H9 (cell line): ENCODE measurements at regions not wholly inside any gene's neighbourhood (a gene's known extent, or its start where the extent isn't known, plus 50 kb on each side); places are given as distances from the start of the nearest gene placed in this dataset.
A peak's percentile ranks its signal among the peaks of the same experiment; 100 is the strongest.

Experiments
- DNase-seq: peaks from one replicate; pipeline ENCODE4 v3.0.0-alpha.2; 2017
- H2AFZ ChIP-seq: one replicate; pipeline ENCODE4 v1.6.1; 2013; ENCODE audit warnings: mild to moderate bottlenecking, low read length, control low read depth, moderate library complexity
- H2AK5ac ChIP-seq: 2 replicates; pipeline ENCODE4 v1.6.1; 2013; ENCODE audit warnings: low read length, control low read depth, mixed read lengths; ENCODE audit not compliant: insufficient read length
- H2BK120ac ChIP-seq: one replicate; pipeline ENCODE4 v1.6.1; 2013; ENCODE audit warnings: low read depth, mild to moderate bottlenecking, low read length, control low read depth, inconsistent platforms; ENCODE audit not compliant: poor library complexity, severe bottlenecking
- H2BK12ac ChIP-seq: 2 replicates; pipeline ENCODE4 v1.6.1; 2013; ENCODE audit warnings: low read length, control low read depth, mixed read lengths, low read depth; ENCODE audit not compliant: insufficient read length
- H2BK15ac ChIP-seq: 2 replicates; pipeline ENCODE4 v1.6.1; 2013; ENCODE audit warnings: low read depth, low read length, control low read depth
- H2BK20ac ChIP-seq: one replicate; pipeline ENCODE4 v1.6.1; 2013; ENCODE audit warnings: low read depth, mild to moderate bottlenecking, low read length, control low read depth, inconsistent platforms; ENCODE audit not compliant: poor library complexity, severe bottlenecking
- H2BK5ac ChIP-seq: 2 replicates; pipeline ENCODE4 v1.6.1; 2013; ENCODE audit warnings: low read length, control low read depth, mixed read lengths; ENCODE audit not compliant: insufficient read length
- H3K14ac ChIP-seq: 2 replicates; pipeline ENCODE4 v1.6.1; 2013; ENCODE audit warnings: low read length, control low read depth; ENCODE audit not compliant: insufficient read depth
- H3K18ac ChIP-seq: 2 replicates; pipeline ENCODE4 v1.6.1; 2013; ENCODE audit warnings: low read depth, mild to moderate bottlenecking, mixed read lengths, low read length, control low read depth; ENCODE audit not compliant: insufficient read length
- H3K23ac ChIP-seq: 2 replicates; pipeline ENCODE4 v1.6.1; 2013; ENCODE audit warnings: low read length, control low read depth, mixed read lengths, low read depth; ENCODE audit not compliant: insufficient read length
- H3K23me2 ChIP-seq: 2 replicates; pipeline ENCODE4 v1.6.1; 2013; ENCODE audit warnings: low read depth, mild to moderate bottlenecking, mixed read lengths, low read length, control low read depth; ENCODE audit not compliant: insufficient read length, poor library complexity, severe bottlenecking
- H3K27ac ChIP-seq: 2 replicates; pipeline ENCODE4 v1.5.1; 2013; ENCODE audit warnings: low read length, control low read depth, mixed read lengths, low read depth; ENCODE audit not compliant: insufficient read length
- H3K27me3 ChIP-seq: 2 replicates; pipeline ENCODE4 v1.6.1; 2013; ENCODE audit warnings: low read length, control low read depth, inconsistent platforms; ENCODE audit not compliant: insufficient read depth
- H3K4ac ChIP-seq: 2 replicates; pipeline ENCODE4 v1.6.1; 2013; ENCODE audit warnings: low read depth, mild to moderate bottlenecking, control low read depth, inconsistent platforms, low read length, moderate library complexity
- H3K4me1 ChIP-seq: 2 replicates; pipeline ENCODE4 v1.6.1; 2013; ENCODE audit warnings: low read length, control low read depth, inconsistent platforms; ENCODE audit not compliant: insufficient read depth
- H3K4me2 ChIP-seq: 2 replicates; pipeline ENCODE4 v1.6.1; 2013; ENCODE audit warnings: low read length, control low read depth, mixed read lengths; ENCODE audit not compliant: insufficient read length, insufficient read depth
- H3K56ac ChIP-seq: 2 replicates; pipeline ENCODE4 v1.6.1; 2013; ENCODE audit warnings: low read depth, mild to moderate bottlenecking, mixed read lengths, low read length, control low read depth; ENCODE audit not compliant: insufficient read length
- H3K79me1 ChIP-seq: 2 replicates; pipeline ENCODE4 v1.6.1; 2013; ENCODE audit warnings: low read depth, mild to moderate bottlenecking, moderate library complexity, low read length, control low read depth, inconsistent platforms; ENCODE audit not compliant: insufficient read depth, poor library complexity, severe bottlenecking
- H3K79me2 ChIP-seq: 2 replicates; pipeline ENCODE4 v1.6.1; 2013; ENCODE audit warnings: low read length, control low read depth, inconsistent platforms; ENCODE audit not compliant: insufficient read depth
- H3K9ac ChIP-seq: 2 replicates; pipeline ENCODE4 v1.6.1; 2013; ENCODE audit warnings: low read length, control low read depth, mixed read lengths; ENCODE audit not compliant: insufficient read length; ENCODE audit errors: extremely low read depth
- H3K9me3 ChIP-seq: one replicate; pipeline ENCODE4 v1.6.1; 2013; ENCODE audit warnings: low read depth, low read length, inconsistent platforms; ENCODE audit not compliant: control insufficient read depth
- H3T11ph ChIP-seq: one replicate; pipeline ENCODE4 v1.6.1; 2013; ENCODE audit warnings: mild to moderate bottlenecking, low read length, control low read depth, inconsistent platforms
- H4K20me1 ChIP-seq: one replicate; pipeline ENCODE4 v1.6.1; 2013; ENCODE audit not compliant: control insufficient read depth, insufficient read length, insufficient read depth
- H4K5ac ChIP-seq: 2 replicates; pipeline ENCODE4 v1.6.1; 2013; ENCODE audit warnings: low read depth, mild to moderate bottlenecking, mixed read lengths, low read length, control low read depth; ENCODE audit not compliant: insufficient read length
- H4K8ac ChIP-seq: replicated peaks from 2 replicates; pipeline ENCODE4 v1.6.1; 2013; ENCODE audit warnings: low read length, control low read depth, mixed read lengths, low read depth; ENCODE audit not compliant: insufficient read length
- H4K91ac ChIP-seq: 2 replicates; pipeline ENCODE4 v1.6.1; 2013; ENCODE audit warnings: low read depth, mild to moderate bottlenecking, moderate library complexity, mixed read lengths, low read length, control low read depth; ENCODE audit not compliant: insufficient read length
- H3K27ac Mint-ChIP-seq, 3 experiments: 2 replicates in 2 of 3; 3 replicates in 1 of 3; pipeline ENCODE4 v1.8.0; 2020 to 2021; ENCODE audit warnings: mixed read lengths in 3 of 3, mild to moderate bottlenecking in 1 of 3, moderate library complexity in 1 of 3
- H3K27me3 Mint-ChIP-seq: 2 replicates; pipeline ENCODE4 v1.8.0; 2021; ENCODE audit warnings: low read depth, mild to moderate bottlenecking, moderate library complexity, mixed read lengths
- H3K36me3 Mint-ChIP-seq, 3 experiments: 2 replicates in 2 of 3; 3 replicates in 1 of 3; pipeline ENCODE4 v1.8.0; 2020 to 2021; ENCODE audit warnings: low read depth in 3 of 3, mixed read lengths in 3 of 3; ENCODE audit not compliant: insufficient read depth in 1 of 3
- H3K4me1 Mint-ChIP-seq, 2 experiments: 2 replicates each; pipeline ENCODE4 v1.8.0; 2020; ENCODE audit warnings: mixed read lengths in 2 of 2
- H3K4me3 Mint-ChIP-seq, 2 experiments: 2 replicates in 1 of 2; 3 replicates in 1 of 2; pipeline ENCODE4 v1.8.0; 2020 to 2021; ENCODE audit warnings: mild to moderate bottlenecking in 2 of 2, mixed read lengths in 2 of 2, moderate library complexity in 1 of 2
- H3K9me3 Mint-ChIP-seq, 2 experiments: 2 replicates in 1 of 2; 3 replicates in 1 of 2; pipeline ENCODE4 v1.8.0; 2020; ENCODE audit warnings: mild to moderate bottlenecking in 2 of 2, mixed read lengths in 2 of 2, moderate library complexity in 1 of 2
- CTCF ChIP-seq: fragments of 200-600 bp; sonication (generic); conservative IDR thresholded peaks from 3 replicates; pipeline ENCODE4 v1.8.0; 2021; ENCODE audit warnings: antibody characterized with exemption, mild to moderate bottlenecking
- WGBS: extraction: QIAGEN DNeasy Blood & Tissue Kit; methylation state at CpG from one replicate; pipeline ENCODE4 v1.1.7; 2013; ENCODE audit warnings: missing lambda C conversion rate, low lambda C conversion rate, mixed read lengths; ENCODE audit not compliant: insufficient read length; ENCODE audit errors: extremely low coverage; 5-methylcytosine and 5-hydroxymethylcytosine counted together

GRCh38 chr12:91778938-91779400 is 366.7 kb downstream of the BTG1 start:
- no peak overlapping the region for H4K91ac ChIP-seq
- H4K5ac ChIP-seq: no peak overlapping the region
- 0 out of 7 replicates have a peak overlapping the region, but pooled peaks of 1 of the 3 experiments have one; percentile 25 for H3K27ac Mint-ChIP-seq
- no peak overlapping the region for H2BK12ac ChIP-seq
- no CpG with 5 or more reads among the region's 6 CpGs for WGBS
- H3K27ac ChIP-seq: no peak overlapping the region
- H2BK15ac ChIP-seq: no peak overlapping the region
- no peaks in the 10 kb centered on the region for H4K20me1 ChIP-seq
- no peaks in the 10 kb centered on the region for H3K9me3 ChIP-seq
- H3K36me3 Mint-ChIP-seq: no peaks in the 10 kb centered on the region
- H3K18ac ChIP-seq: no peak overlapping the region
- H3K23ac ChIP-seq: no peak overlapping the region
- H2BK20ac ChIP-seq: no peak overlapping the region
- H3K4me1 ChIP-seq: no peaks in the 10 kb centered on the region
- no peak overlapping the region for H3K14ac ChIP-seq
- no peak for DNase-seq
- no peak overlapping the region for H3K4me2 ChIP-seq
- H3K4ac ChIP-seq: no peak overlapping the region
- H3K79me2 ChIP-seq: no peaks in the 10 kb centered on the region
- no peaks in the 10 kb centered on the region for H3K23me2 ChIP-seq
- peaks cover 7 to 10% of the 10 kb centered on the region in 2 experiments; a peak in 3 of 4 replicates for H3K4me1 Mint-ChIP-seq
- H3K27me3 Mint-ChIP-seq: no peaks in the 10 kb centered on the region
- H4K8ac ChIP-seq: no peak overlapping the region
- no peak overlapping the region for H2BK5ac ChIP-seq
- no peak overlapping the region for H3K4me3 Mint-ChIP-seq
- H3K79me1 ChIP-seq: no peaks in the 10 kb centered on the region
- no peak overlapping the region for H2AK5ac ChIP-seq
- H3T11ph ChIP-seq: no peak overlapping the region
- no peak overlapping the region for H2AFZ ChIP-seq
- H3K9ac ChIP-seq: no peak overlapping the region
- H3K9me3 Mint-ChIP-seq: no peaks in the 10 kb centered on the region
- no peak overlapping the region for H3K56ac ChIP-seq
- TF ChIP-seq CTCF: no peak
- no peaks in the 10 kb centered on the region for H3K27me3 ChIP-seq
- H2BK120ac ChIP-seq: no peak overlapping the region
